Neural cell (in vitro differentiated cells): ENCODE measurements at regions not wholly inside any gene's neighbourhood (a gene's known extent, or its start where the extent isn't known, plus 50 kb on each side); places are given as distances from the start of the nearest gene placed in this dataset.

Source experiments
- H2AFZ ChIP-seq: fragments of 200-600, 300-800 bp; sonication (generic), shearing (Covaris generic); 2 replicates; pipeline ENCODE4 v1.6.0; 2014; ENCODE audit warnings: low read depth, mild to moderate bottlenecking, antibody characterized with exemption, low read length, moderate library complexity
- H3F3A ChIP-seq: fragments of 200-600 bp; shearing (Covaris generic); 2 replicates; pipeline ENCODE4 v1.6.1; 2016; ENCODE audit warnings: mild to moderate bottlenecking, moderate library complexity, mixed read lengths, antibody characterized with exemption, low read length; ENCODE audit not compliant: insufficient read depth, poor library complexity, severe bottlenecking
- H3K27ac ChIP-seq: fragments of 200-600, 300-800 bp; sonication (generic), shearing (Covaris generic); 2 replicates; pipeline ENCODE4 v1.5.1; 2014; ENCODE audit warnings: mild to moderate bottlenecking, low read length, moderate library complexity
- H3K27me3 ChIP-seq: fragments of 300-800, 200-600 bp; sonication (generic), shearing (Covaris generic); 2 replicates; pipeline ENCODE4 v1.6.0; 2014; ENCODE audit warnings: mild to moderate bottlenecking, low read depth, low read length, moderate library complexity; ENCODE audit not compliant: insufficient read depth
- H3K36me3 ChIP-seq: fragments of 300-800, 200-600 bp; sonication (generic), shearing (Covaris generic); 2 replicates; pipeline ENCODE4 v1.5.1; 2014; ENCODE audit warnings: mild to moderate bottlenecking, antibody characterized with exemption, low read length, moderate library complexity; ENCODE audit not compliant: insufficient read depth
- H3K4me2 ChIP-seq: fragments of 300-800, 200-600 bp; sonication (generic), shearing (Covaris generic); 2 replicates; pipeline ENCODE4 v1.6.0; 2014; ENCODE audit warnings: mild to moderate bottlenecking, low read length
- H3K4me3 ChIP-seq: fragments of 300-800, 200-600 bp; sonication (generic), shearing (Covaris generic); 2 replicates; pipeline ENCODE4 v1.5.1; 2014; ENCODE audit warnings: mild to moderate bottlenecking, low read length, moderate library complexity
- H3K79me2 ChIP-seq: fragments of 200-600 bp; shearing (Covaris generic); replicated peaks from 2 replicates; pipeline ENCODE4 v1.6.0; 2014; ENCODE audit warnings: mild to moderate bottlenecking, low read length, moderate library complexity; ENCODE audit not compliant: insufficient read depth
- H3K9ac ChIP-seq: fragments of 300-800, 200-600 bp; sonication (generic), shearing (Covaris generic); 2 replicates; pipeline ENCODE4 v1.6.1; 2016; ENCODE audit warnings: mild to moderate bottlenecking, low read length, mixed read lengths
- H3K9me2 ChIP-seq: fragments of 200-600 bp; shearing (Covaris generic); 2 replicates; pipeline ENCODE4 v1.6.1; 2016; ENCODE audit warnings: mild to moderate bottlenecking, low read length, mixed read lengths; ENCODE audit not compliant: insufficient read depth
- H3K9me3 ChIP-seq: fragments of 200-600, 300-800 bp; sonication (generic), shearing (Covaris generic); 2 replicates; pipeline ENCODE4 v1.6.1; 2016; ENCODE audit warnings: mild to moderate bottlenecking, mixed run types, low read length, moderate library complexity, mixed read lengths
- H4K20me1 ChIP-seq: fragments of 200-600 bp; shearing (Covaris generic); 2 replicates; pipeline ENCODE4 v1.6.1; 2016; ENCODE audit warnings: mild to moderate bottlenecking, mixed run types; ENCODE audit not compliant: insufficient read depth
- CTCF ChIP-seq: fragments of 450-650 bp; IDR thresholded peaks from 2 replicates; pipeline ENCODE4 v1.5.1; 2014; ENCODE audit warnings: antibody characterized with exemption, mild to moderate bottlenecking, moderate library complexity; ENCODE audit not compliant: poor library complexity, severe bottlenecking
- EP300 ChIP-seq: fragments of 450-650 bp; conservative IDR thresholded peaks from 2 replicates; pipeline ENCODE4 v1.6.1; 2014; ENCODE audit warnings: antibody characterized with exemption, mild to moderate bottlenecking, moderate library complexity; ENCODE audit not compliant: poor library complexity, severe bottlenecking
- EZH2 ChIP-seq: fragments of 200-600, 300-800 bp; shearing (Covaris generic), sonication (generic); IDR thresholded peaks from 2 replicates; pipeline ENCODE4 v1.6.1; 2014; ENCODE audit warnings: antibody characterized with exemption, low read length, borderline replicate concordance, mild to moderate bottlenecking; ENCODE audit not compliant: insufficient read depth, poor library complexity, severe bottlenecking
- MXI1 ChIP-seq: fragments of 450-650 bp; conservative IDR thresholded peaks from 2 replicates; pipeline ENCODE4 v1.6.1; 2014; ENCODE audit warnings: antibody characterized with exemption, mild to moderate bottlenecking; ENCODE audit not compliant: poor library complexity, severe bottlenecking
- POLR2AphosphoS5 ChIP-seq: IDR thresholded peaks from 2 replicates; pipeline ENCODE4 v1.6.1; 2012
- RAD21 ChIP-seq: fragments of 450-650 bp; conservative IDR thresholded peaks from 2 replicates; pipeline ENCODE4 v1.6.1; 2014; ENCODE audit warnings: antibody characterized with exemption, mild to moderate bottlenecking, moderate library complexity
- REST ChIP-seq: IDR thresholded peaks from 2 replicates; pipeline ENCODE4 v1.6.1; 2012; ENCODE audit warnings: borderline replicate concordance
- SMC3 ChIP-seq: fragments of 450-650 bp; conservative IDR thresholded peaks from 2 replicates; pipeline ENCODE4 v1.6.1; 2014; ENCODE audit warnings: antibody characterized with exemption, mild to moderate bottlenecking, moderate library complexity; ENCODE audit not compliant: poor library complexity
- TAF1 ChIP-seq: IDR thresholded peaks from 2 replicates; pipeline ENCODE4 v1.6.1; 2012; ENCODE audit warnings: low read depth

- Histone ChIP-seq H3K4me2 (no peak overlapping the region), H3K9me3 (no peaks in the 10 kb centered on the region), H2AFZ (no peak overlapping the region), H3K4me3 (no peak overlapping the region), H3K9ac (no peak overlapping the region), H3K79me2 (no peaks in the 10 kb centered on the region), H3K36me3 (no peaks in the 10 kb centered on the region), H3K27me3 (no peaks in the 10 kb centered on the region), H3K27ac (no peak overlapping the region), H3K9me2 (no peaks in the 10 kb centered on the region), H3F3A (no peaks in the 10 kb centered on the region), H4K20me1 (no peaks in the 10 kb centered on the region)
- TF ChIP-seq REST (no peak), SMC3 (no peak), EZH2 (no peak), MXI1 (no peak), RAD21 (no peak), POLR2AphosphoS5 (no peak), CTCF (no peak), EP300 (no peak)
Observed at GRCh38 chr9:26742828-26743476, 149.7 kb downstream of the CAAP1 start.

- Histone ChIP-seq H3K9me2 (no peaks in the 10 kb centered on the region), H4K20me1 (no peaks in the 10 kb centered on the region), H3K9ac (no peak overlapping the region), H2AFZ (no peak overlapping the region), H3K9me3 (no peaks in the 10 kb centered on the region), H3K4me3 (no peak overlapping the region), H3K4me2 (no peak overlapping the region), H3F3A (no peaks in the 10 kb centered on the region), H3K79me2 (no peaks in the 10 kb centered on the region), H3K27me3 (no peaks in the 10 kb centered on the region), H3K36me3 (no peaks in the 10 kb centered on the region), H3K27ac (no peak overlapping the region)
- no peak for TF ChIP-seq MXI1
Observed at GRCh38 chr9:26735160-26735559, 157.4 kb downstream of the CAAP1 start.

GRCh38 chr9:26729187-26729586 lies 163.4 kb downstream of the CAAP1 start:
- H3K27me3 ChIP-seq = no peaks in the 10 kb centered on the region
- no peaks in the 10 kb centered on the region for H4K20me1 ChIP-seq
- H3K9me2 ChIP-seq = no peaks in the 10 kb centered on the region
- no peaks in the 10 kb centered on the region for H3K79me2 ChIP-seq
- no peak for TF ChIP-seq POLR2AphosphoS5
- TF ChIP-seq CTCF = no peak
- TF ChIP-seq SMC3 = no peak
- TF ChIP-seq EZH2 = no peak
- no peak for TF ChIP-seq REST
- no peak for TF ChIP-seq EP300
- TF ChIP-seq RAD21 = no peak
- TF ChIP-seq MXI1 = no peak
- no peak for TF ChIP-seq TAF1
- H3K27ac ChIP-seq = no peak overlapping the region
- no peak overlapping the region for H3K4me2 ChIP-seq
- no peak overlapping the region for H2AFZ ChIP-seq
- no peak overlapping the region for H3K4me3 ChIP-seq
- H3F3A ChIP-seq = no peaks in the 10 kb centered on the region
- H3K36me3 ChIP-seq = no peaks in the 10 kb centered on the region
- no peaks in the 10 kb centered on the region for H3K9me3 ChIP-seq
- no peak overlapping the region for H3K9ac ChIP-seq
